Ishikawa (cell line): ENCODE measurements at regions not wholly inside any gene's neighbourhood (a gene's known extent, or its start where the extent isn't known, plus 50 kb on each side); places are given as distances from the start of the nearest gene placed in this dataset.

ENCODE experiments used
- CEBPB ChIP-seq: IDR thresholded peaks from 2 replicates; pipeline ENCODE4 v1.6.1; 2012
- CREB1 ChIP-seq: IDR thresholded peaks from 2 replicates; pipeline ENCODE4 v1.6.1; 2012; ENCODE audit warnings: low read depth
- EGR1 ChIP-seq: IDR thresholded peaks from 2 replicates; pipeline ENCODE4 v1.6.1; 2012
- EP300 ChIP-seq: IDR thresholded peaks from 2 replicates; pipeline ENCODE4 v1.6.1; 2012; ENCODE audit warnings: borderline replicate concordance
- FOXM1 ChIP-seq: IDR thresholded peaks from 2 replicates; pipeline ENCODE4 v1.6.1; 2012; ENCODE audit warnings: low read depth, borderline replicate concordance
- MAX ChIP-seq: IDR thresholded peaks from 2 replicates; pipeline ENCODE4 v1.6.1; 2012
- NFIC ChIP-seq: IDR thresholded peaks from 2 replicates; pipeline ENCODE4 v1.6.1; 2012
- RAD21 ChIP-seq: IDR thresholded peaks from 2 replicates; pipeline ENCODE4 v1.6.1; 2012; ENCODE audit warnings: low read depth
- REST ChIP-seq: IDR thresholded peaks from 2 replicates; pipeline ENCODE4 v1.6.1; 2012; ENCODE audit warnings: low read depth, mild to moderate bottlenecking
- TAF1 ChIP-seq: IDR thresholded peaks from 2 replicates; pipeline ENCODE4 v1.6.1; 2012; ENCODE audit warnings: low read depth, mild to moderate bottlenecking
- TCF12 ChIP-seq: IDR thresholded peaks from 2 replicates; pipeline ENCODE4 v1.6.1; 2012; ENCODE audit warnings: low read depth
- TEAD4 ChIP-seq: IDR thresholded peaks from 2 replicates; pipeline ENCODE4 v1.6.1; 2012
- USF1 ChIP-seq: IDR thresholded peaks from 2 replicates; pipeline ENCODE4 v1.6.1; 2012
- YY1 ChIP-seq: IDR thresholded peaks from 2 replicates; pipeline ENCODE4 v1.6.1; 2012; ENCODE audit warnings: low read depth
- ZBTB7A ChIP-seq: IDR thresholded peaks from 2 replicates; pipeline ENCODE4 v1.6.1; 2012; ENCODE audit warnings: low read depth

- TF ChIP-seq EP300 (no peak), NFIC (no peak), CREB1 (no peak), USF1 (no peak), TCF12 (no peak), TEAD4 (no peak), EGR1 (no peak), MAX (no peak), REST (no peak), RAD21 (no peak), ZBTB7A (no peak), TAF1 (no peak), CEBPB (no peak)
Observed at GRCh38 chr16:82260212-82260795, 90.3 kb upstream of the MPHOSPH6 start.

GRCh38 chr16:82259731-82260130 is 89.7 kb upstream of the MPHOSPH6 start:
- TF ChIP-seq MAX (no peak), FOXM1 (no peak), USF1 (no peak), EP300 (no peak), CREB1 (no peak), TCF12 (no peak), TEAD4 (no peak), YY1 (no peak), REST (no peak), CEBPB (no peak), RAD21 (no peak), NFIC (no peak), EGR1 (no peak), TAF1 (no peak), ZBTB7A (no peak)

- TF ChIP-seq USF1 = no peak
- TF ChIP-seq TCF12 = no peak
- TF ChIP-seq EP300 = no peak
- TF ChIP-seq MAX = no peak
Observed at GRCh38 chr16:82257990-82258389, 88.0 kb upstream of the MPHOSPH6 start.

GRCh38 chr16:82252582-82252981 is 82.6 kb upstream of the MPHOSPH6 start:
- no peak for TF ChIP-seq USF1
- TF ChIP-seq NFIC = no peak
- no peak for TF ChIP-seq MAX
- TF ChIP-seq EGR1 = no peak
- TF ChIP-seq TAF1 = no peak
- TF ChIP-seq YY1 = no peak

- TF ChIP-seq FOXM1 = no peak
- TF ChIP-seq CREB1 = no peak
- TF ChIP-seq REST = no peak
- no peak for TF ChIP-seq NFIC
- no peak for TF ChIP-seq ZBTB7A
- TF ChIP-seq RAD21 = no peak
- no peak for TF ChIP-seq TAF1
- TF ChIP-seq CEBPB = no peak
- TF ChIP-seq EGR1 = no peak
- TF ChIP-seq TCF12 = no peak
- TF ChIP-seq EP300 = no peak
- no peak for TF ChIP-seq TEAD4
- no peak for TF ChIP-seq MAX
- no peak for TF ChIP-seq YY1
- TF ChIP-seq USF1 = no peak
Observed at GRCh38 chr16:82248677-82249076, 78.7 kb upstream of the MPHOSPH6 start.
